HG02938 (cell line): ENCODE measurements at regions not wholly inside any gene's neighbourhood (a gene's known extent, or its start where the extent isn't known, plus 50 kb on each side); places are given as distances from the start of the nearest gene placed in this dataset.

ENCODE experiments used
- ATAC-seq: cut with Tn5 transposase; IDR thresholded peaks from one replicate; pipeline ENCODE4 v1.9.1; 2021; ENCODE audit warnings: mild to moderate bottlenecking, moderate library complexity; ENCODE audit not compliant: unreplicated experiment

- no peak for ATAC-seq
Measured at GRCh38 chr4:178693816-178694215, 1251.6 kb upstream of the AGA start.

GRCh38 chr4:178696515-178696914 lies 1254.3 kb upstream of the AGA start:
- ATAC-seq, result no peak

DNA sequence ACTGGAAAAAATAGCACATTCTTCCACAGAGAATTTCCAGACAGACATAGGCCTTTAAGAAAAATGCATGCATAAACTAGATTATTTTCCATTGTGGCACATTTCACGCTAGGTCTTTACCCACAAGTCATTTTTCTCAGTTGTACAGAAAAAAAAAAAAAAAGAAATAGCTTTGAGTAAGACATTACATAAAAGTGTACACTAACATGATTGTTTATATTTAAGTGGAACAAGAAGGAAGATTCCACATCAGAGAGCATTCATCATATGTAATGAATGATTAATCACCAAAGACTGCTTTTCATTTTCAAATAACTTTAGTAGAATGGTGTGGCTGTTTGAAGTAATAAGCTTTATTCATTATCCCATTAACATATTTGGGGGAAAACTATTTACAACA lies 1270.2 kb upstream of the AGA start:
- no peak for ATAC-seq

DNA sequence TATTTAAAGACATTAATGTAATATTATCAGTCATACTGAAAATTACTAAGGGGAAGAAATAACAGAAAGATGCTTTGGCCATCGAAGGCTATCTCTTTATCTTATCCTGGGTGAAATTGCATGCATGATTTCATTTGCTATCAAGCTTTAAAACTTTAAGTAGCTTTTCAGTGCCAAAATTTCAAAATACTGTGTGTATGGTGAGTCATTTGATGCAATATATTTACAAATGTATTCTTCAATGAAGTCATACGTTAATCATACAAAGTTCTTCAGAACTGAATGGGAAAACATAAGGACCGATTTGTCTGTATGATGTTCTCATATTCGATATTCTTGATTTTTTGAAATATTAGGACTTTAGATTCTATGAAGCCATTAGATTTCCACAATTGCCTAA lies 1295.8 kb upstream of the AGA start:
- ATAC-seq, result no peak

DNA sequence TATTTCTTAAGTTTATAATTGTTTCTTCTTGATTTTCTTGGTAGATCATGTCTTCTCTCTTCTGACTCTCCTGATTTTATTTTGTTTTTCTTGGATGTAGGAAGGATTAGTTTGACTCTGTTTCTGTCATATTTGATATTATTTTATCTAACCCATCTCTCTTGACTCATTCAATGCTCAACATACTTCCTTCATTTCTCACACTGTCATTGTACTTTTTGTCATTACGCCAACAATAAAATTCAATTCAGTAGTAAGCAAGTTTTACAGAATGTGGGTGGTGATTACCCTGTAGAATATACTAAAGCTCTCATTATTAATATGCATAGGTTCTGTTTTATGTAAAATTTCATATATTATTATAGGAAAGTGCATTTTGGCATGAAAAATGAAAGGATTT lies 1303.0 kb upstream of the AGA start:
- ATAC-seq, result no peak

GRCh38 chr4:178752954-178753525 lies 1310.8 kb upstream of the AGA start:
- no peak for ATAC-seq

- ATAC-seq, result no peak
Measured at GRCh38 chr4:178778496-178778895, 1336.3 kb upstream of the AGA start.

- no peak for ATAC-seq
Measured at GRCh38 chr4:178781779-178782178, 1339.5 kb upstream of the AGA start.

- ATAC-seq, result no peak
Measured at GRCh38 chr4:178784491-178784890, 1342.3 kb upstream of the AGA start.

DNA sequence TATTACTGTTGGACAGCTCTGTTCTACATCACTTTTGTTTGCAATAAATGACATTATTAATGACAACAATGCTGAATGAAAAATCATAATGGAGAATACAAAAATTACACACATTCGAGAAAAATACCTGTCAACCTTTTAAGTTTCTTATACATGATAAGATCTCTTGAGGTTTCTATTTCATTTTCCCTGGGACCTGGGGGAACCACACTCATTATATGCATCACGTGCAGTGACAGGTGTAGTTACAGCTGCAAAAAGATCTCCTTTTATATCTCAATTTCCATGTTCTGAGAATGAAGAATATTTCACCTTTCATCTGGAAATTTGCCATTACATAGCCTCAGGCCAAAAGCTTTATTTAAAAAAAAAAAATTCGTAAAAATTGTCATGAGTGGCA lies 1347.0 kb upstream of the AGA start:
- no peak for ATAC-seq

GRCh38 chr4:178799204-178799603 lies 1357.0 kb upstream of the AGA start:
- ATAC-seq, result no peak

- ATAC-seq, result no peak
Measured at GRCh38 chr4:178808106-178808505, 1365.9 kb upstream of the AGA start.

GRCh38 chr4:178809921-178810320 lies 1367.7 kb upstream of the AGA start:
- no peak for ATAC-seq

DNA sequence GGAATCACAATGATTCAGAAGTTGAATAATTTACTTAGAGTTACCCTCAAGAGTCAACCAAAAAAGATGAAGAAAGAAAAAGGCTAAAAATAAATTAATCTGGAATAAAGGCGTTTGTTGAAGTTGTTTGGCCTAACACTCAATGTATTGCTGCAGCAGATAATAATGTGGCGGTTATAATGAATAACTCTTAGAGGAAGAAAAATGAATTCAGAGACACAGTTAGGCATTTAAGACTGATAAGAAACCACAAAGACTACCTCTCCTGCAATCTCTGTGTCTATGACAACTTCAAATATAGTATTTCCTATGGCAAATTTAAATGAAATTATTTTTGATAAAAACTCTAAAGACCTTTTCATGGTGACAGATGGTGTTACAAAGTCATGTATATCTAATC lies 1369.1 kb upstream of the AGA start:
- ATAC-seq, result no peak

DNA sequence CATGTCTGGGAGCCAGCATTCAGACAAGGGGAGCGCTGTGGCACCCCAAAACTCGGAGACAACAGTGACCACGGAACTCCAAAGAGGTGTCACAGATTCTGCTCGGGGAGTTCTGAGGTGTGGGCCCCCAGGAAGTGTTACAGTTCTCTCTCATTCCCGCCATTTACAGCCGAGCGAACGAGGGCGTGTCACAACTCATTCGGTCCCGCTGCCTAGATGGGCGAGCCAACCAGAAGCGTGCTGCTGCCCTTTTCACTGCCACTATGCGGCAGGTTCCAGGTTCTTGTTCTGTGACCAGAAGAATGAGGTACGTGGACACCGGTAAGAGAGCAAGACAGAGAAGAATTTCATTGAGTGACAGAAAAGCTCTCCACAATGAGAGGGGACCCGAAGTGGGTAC lies 1370.6 kb upstream of the AGA start:
- ATAC-seq, result no peak

GRCh38 chr4:178814908-178815307 lies 1372.7 kb upstream of the AGA start:
- ATAC-seq, result no peak

DNA sequence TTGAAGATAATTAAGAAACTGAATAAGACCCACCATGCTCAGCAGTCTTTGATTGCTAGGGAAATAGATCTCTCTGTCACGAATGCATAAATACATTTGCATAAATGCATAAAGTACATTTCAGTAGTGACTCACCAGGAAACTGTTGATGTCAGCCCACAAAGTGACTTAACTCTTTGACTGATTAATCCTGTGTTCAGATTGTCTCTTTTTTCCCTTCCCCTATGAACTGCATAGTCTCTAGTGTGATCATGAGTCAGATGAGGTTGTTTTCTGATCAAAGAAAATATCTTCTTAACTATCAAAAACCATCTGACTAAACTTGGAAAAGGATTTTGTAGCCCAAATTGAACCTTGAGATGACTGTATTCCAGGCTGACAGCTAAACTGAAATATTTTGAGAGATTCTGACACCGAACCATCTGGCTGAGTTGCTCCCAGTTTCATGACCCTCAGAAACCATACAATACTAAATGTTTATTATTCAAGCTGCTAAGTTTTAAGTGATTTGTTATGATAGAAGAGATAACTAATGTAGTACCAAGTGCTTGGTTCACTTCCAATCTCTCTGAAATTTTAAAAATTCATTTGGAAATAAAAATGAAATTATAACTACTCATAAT lies 1381.5 kb upstream of the AGA start:
- no peak for ATAC-seq

DNA sequence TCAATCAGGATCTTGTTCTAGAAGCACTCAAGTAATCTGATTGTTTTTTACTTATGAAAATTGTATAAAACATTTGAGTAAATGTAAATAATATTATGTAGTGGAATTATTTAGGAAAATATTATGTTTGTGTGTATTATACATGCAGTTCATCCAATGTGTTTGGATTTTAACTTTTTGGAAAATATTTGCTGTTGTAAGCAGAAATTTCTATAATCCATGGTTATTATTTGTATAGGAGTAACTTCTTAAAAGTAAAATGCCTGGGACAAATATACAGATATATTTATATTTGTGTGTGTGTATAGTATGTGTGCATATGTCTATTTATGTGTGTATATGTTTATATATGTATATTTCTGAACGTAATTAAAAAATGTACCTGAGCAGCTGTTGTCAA lies 1394.6 kb upstream of the AGA start:
- ATAC-seq, result no peak

DNA sequence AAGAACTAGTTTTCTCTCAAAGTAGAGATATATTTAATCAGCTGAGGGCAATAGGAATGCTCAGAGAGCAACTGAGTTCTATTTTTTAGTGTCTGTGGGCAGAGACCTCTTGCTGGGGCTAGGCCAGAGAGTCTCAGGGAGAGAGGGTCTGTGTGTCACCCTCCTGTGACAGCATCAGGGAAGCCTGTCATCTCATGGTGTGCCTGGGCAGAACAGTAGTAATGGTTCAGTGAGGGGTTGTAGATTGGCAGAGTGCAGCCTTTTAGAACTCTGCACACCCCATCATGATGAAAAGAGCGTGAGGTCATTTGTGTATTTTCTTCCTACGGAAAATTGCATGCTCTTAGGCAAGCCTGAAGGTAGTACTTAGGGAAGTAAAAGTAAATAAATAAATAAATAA lies 1396.5 kb upstream of the AGA start:
- ATAC-seq, result no peak

GRCh38 chr4:178856139-178856800 lies 1414.0 kb upstream of the AGA start:
- no peak for ATAC-seq

DNA sequence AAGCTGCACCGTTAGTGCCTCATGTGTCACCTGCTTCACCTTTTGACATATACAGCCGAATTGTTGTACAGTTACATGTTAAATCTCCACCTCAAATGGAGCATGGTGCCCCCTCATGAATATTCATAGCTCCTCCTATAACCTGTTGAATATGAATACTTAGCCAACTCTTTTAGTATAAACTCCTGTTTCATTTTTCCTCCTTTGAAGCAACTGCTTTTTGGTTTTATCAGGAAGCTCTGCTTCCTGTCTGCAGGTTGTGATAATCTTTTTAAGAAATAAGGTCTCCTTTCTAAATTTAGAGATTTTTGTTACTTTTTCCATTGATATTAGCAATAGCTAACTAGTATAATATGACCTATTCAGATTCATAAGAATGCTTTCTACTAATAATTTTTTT lies 1429.2 kb upstream of the AGA start:
- ATAC-seq, result no peak

DNA sequence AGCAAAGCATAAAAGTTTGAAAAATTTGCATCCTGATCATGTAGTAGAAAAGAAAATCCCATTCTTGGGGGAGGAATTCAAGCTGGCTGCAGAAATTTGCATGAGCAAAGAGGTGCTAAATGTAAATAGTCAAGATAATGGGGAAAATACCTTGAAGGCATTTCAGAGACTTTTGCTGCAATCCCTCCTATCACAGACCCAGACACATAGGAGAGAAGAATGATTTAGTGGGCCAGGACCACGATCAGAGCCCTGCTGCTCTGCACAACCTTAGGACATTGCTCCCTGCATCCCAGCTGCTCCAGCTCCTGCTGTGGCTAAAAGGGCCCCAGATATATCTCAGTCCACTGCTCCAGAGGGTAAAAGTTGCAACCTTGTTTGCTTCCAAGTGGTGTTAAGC lies 1439.7 kb upstream of the AGA start:
- no peak for ATAC-seq

- ATAC-seq, result no peak
Measured at GRCh38 chr4:178894126-178894525, 1451.9 kb upstream of the AGA start.
